ENCODE measurements at regions not wholly inside any gene's neighbourhood (a gene's known extent, or its start where the extent isn't known, plus 50 kb on each side); places are given as distances from the start of the nearest gene placed in this dataset.
A peak's percentile ranks its signal among the peaks of the same experiment; 100 is the strongest.

GRCh38 chr15:62244762-62245161 is 79.7 kb upstream of the C2CD4B start:
- TF ChIP-seq CTCF (IDR thresholded peaks at IDR 0.05; ENCODE audit: low read depth, low read length) (peak; percentile 55), EZH2phosphoT487 (IDR thresholded peaks at IDR 0.05; ENCODE audit: low read depth) (no peak)

All from OCI-LY3 (cell line).